ENCODE measurements at regions not wholly inside any gene's neighbourhood (a gene's known extent, or its start where the extent isn't known, plus 50 kb on each side); places are given as distances from the start of the nearest gene placed in this dataset.

GRCh38 chr3:20546636-20547035, 360.6 kb upstream of the SGO1 start (continued):
- TF ChIP-seq BMI1 (IDR thresholded peaks at IDR 0.05; ENCODE audit: borderline replicate concordance) (no peak), CREM (IDR thresholded peaks at IDR 0.05; ENCODE audit: low read depth) (no peak), ETV6 (conservative IDR thresholded peaks at IDR 0.05 in 1 of 2, IDR thresholded peaks at IDR 0.05 in 1 of 2; ENCODE audit: borderline replicate concordance in 1 of 2, low read depth in 1 of 2) (no peak), CHD1 (IDR thresholded peaks at IDR 0.05; ENCODE audit: low read depth, low read length) (no peak), ZNF217 (IDR thresholded peaks at IDR 0.05) (no peak), IRF5 (IDR thresholded peaks at IDR 0.05; ENCODE audit: borderline replicate concordance) (no peak), ZNF207 (IDR thresholded peaks at IDR 0.05; ENCODE audit: borderline replicate concordance) (no peak), BCL11A (IDR thresholded peaks at IDR 0.05; ENCODE audit: low read depth, low read length) (no peak)

GRCh38 chr3:20543535-20544226, 357.7 kb upstream of the SGO1 start:
- Histone ChIP-seq H3K27ac (ENCODE audit: control insufficient read depth, insufficient read depth) (no peak overlapping the region), H3K4me2 (ENCODE audit: control insufficient read depth, insufficient read depth) (no peak overlapping the region), H3K9ac (ENCODE audit: control insufficient read depth, insufficient read depth, low read length) (no peak overlapping the region), H2AFZ (ENCODE audit: control insufficient read depth, low read depth, low read length) (no peak overlapping the region), H3K36me3 (ENCODE audit: control insufficient read depth in 2 of 2, insufficient read depth in 2 of 2, low read length in 1 of 2) (no peaks in the 10 kb centered on the region), H3K9me3 (replicated peaks; ENCODE audit: control insufficient read depth, insufficient read depth, low read length) (no peaks in the 10 kb centered on the region), H3K27me3 (replicated peaks in 1 of 2; ENCODE audit: control insufficient read depth in 2 of 2, insufficient read depth in 2 of 2, low read length in 1 of 2) (no peaks in the 10 kb centered on the region), H3K4me1 (ENCODE audit: control insufficient read depth, insufficient read depth, low read length) (no peaks in the 10 kb centered on the region), H3K79me2 (ENCODE audit: control insufficient read depth, insufficient read depth, low read length) (no peaks in the 10 kb centered on the region), H4K20me1 (ENCODE audit: control insufficient read depth, insufficient read depth) (no peaks in the 10 kb centered on the region), H3K4me3 (no peak overlapping the region)
- intact Hi-C loops (cut with micrococcal nuclease; ENCODE audit: unreplicated experiment) (no loop called here), in situ Hi-C loops (cut with MboI) (no loop called here)
- 26% methylated on average over 5 of the region's 5 CpGs for WGBS (ENCODE audit: insufficient coverage, insufficient replicate concordance, low lambda C conversion rate, missing lambda C conversion rate)
- ATAC-seq (no peak), FAIRE-seq (no peak), DNase-seq (ENCODE audit: low read depth, low spot score) (no peak)
- ChIA-PET RAD21 (ENCODE audit: unreplicated experiment) (no interaction called here), SMC1A (ENCODE audit: uncharacterized antibody, unreplicated experiment) (interaction anchor here (0.7 to 1.2 kb wide), 2 partner anchors 18 to 367 kb away, joined by 3 read pairs; no protein-coding TSS in a partner anchor), CTCF (interaction anchor here (1.0 kb wide), 1 partner anchor 19 kb away, joined by 3 read pairs; no protein-coding TSS in a partner anchor), POLR2A (no interaction called here)
- no peak for TF ChIP-seq CREB1 (IDR thresholded peaks at IDR 0.05; ENCODE audit: low read depth)
- BruUV-seq (replicated peaks), result no TSS peak
